ENCODE measurements at regions not wholly inside any gene's neighbourhood (a gene's known extent, or its start where the extent isn't known, plus 50 kb on each side); places are given as distances from the start of the nearest gene placed in this dataset.

GRCh38 chr12:40171066-40171465, 53.7 kb upstream of the LRRK2 start:
- TF ChIP-seq, protein P1, sequence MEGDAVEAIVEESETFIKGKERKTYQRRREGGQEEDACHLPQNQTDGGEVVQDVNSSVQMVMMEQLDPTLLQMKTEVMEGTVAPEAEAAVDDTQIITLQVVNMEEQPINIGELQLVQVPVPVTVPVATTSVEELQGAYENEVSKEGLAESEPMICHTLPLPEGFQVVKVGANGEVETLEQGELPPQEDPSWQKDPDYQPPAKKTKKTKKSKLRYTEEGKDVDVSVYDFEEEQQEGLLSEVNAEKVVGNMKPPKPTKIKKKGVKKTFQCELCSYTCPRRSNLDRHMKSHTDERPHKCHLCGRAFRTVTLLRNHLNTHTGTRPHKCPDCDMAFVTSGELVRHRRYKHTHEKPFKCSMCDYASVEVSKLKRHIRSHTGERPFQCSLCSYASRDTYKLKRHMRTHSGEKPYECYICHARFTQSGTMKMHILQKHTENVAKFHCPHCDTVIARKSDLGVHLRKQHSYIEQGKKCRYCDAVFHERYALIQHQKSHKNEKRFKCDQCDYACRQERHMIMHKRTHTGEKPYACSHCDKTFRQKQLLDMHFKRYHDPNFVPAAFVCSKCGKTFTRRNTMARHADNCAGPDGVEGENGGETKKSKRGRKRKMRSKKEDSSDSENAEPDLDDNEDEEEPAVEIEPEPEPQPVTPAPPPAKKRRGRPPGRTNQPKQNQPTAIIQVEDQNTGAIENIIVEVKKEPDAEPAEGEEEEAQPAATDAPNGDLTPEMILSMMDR (IDR thresholded peaks at IDR 0.05): no peak
- TF ChIP-seq EZH2 (IDR thresholded peaks at IDR 0.05; ENCODE audit: borderline replicate concordance, insufficient read depth, low read depth, low read length, poor library complexity, severe bottlenecking): no peak
